ENCODE measurements at regions not wholly inside any gene's neighbourhood (a gene's known extent, or its start where the extent isn't known, plus 50 kb on each side); places are given as distances from the start of the nearest gene placed in this dataset.

DNA sequence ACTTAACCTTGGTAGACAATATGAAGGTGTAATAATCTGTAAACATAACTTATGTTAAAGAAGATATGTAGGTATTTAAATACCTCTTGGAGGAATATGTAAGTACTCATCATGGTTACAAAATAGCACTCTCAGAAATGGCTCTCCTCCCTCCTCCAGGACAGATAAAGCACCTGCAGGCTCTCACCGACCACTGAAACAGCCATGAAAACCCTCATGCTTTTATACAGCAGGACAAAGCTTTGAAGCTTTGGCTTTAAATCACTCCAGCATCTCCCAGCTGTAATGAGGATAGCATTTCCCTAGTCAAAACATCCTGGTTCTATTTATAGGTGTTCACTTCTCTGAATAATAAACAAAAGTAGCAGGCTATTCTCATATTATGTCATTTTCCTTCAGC lies 69.1 kb upstream of the PMFBP1 start:
- POLR2A ChIA-PET: no interaction called here

GRCh38 chr16:72240466-72240865 lies 68.5 kb upstream of the PMFBP1 start:
- H3K4me3 Mint-ChIP-seq: no peak overlapping the region
- POLR2A ChIA-PET: no interaction called here
- DNase-seq: no peak
- H3K27me3 Mint-ChIP-seq: no peaks in the 10 kb centered on the region
- no peak overlapping the region for H3K27ac Mint-ChIP-seq
- TF ChIP-seq CTCF (IDR thresholded peaks at IDR 0.05): no peak
- no peak for ATAC-seq (ENCODE audit: low read depth)
- no peaks in the 10 kb centered on the region for H3K36me3 Mint-ChIP-seq (ENCODE audit: low read depth)
- intact Hi-C loops (cut with micrococcal nuclease): no loop called here
- no peaks in the 10 kb centered on the region for H3K9me3 Mint-ChIP-seq
- CTCF ChIA-PET: no interaction called here
- H3K4me1 Mint-ChIP-seq: no peaks in the 10 kb centered on the region

More for the DNA sequence above, 69.1 kb upstream of the PMFBP1 start:
- no peak for TF ChIP-seq CTCF (IDR thresholded peaks at IDR 0.05)
- no peak for DNase-seq
- CTCF ChIA-PET: no interaction called here
- Mint-ChIP-seq H3K4me1 (no peaks in the 10 kb centered on the region), H3K36me3 (ENCODE audit: low read depth) (no peaks in the 10 kb centered on the region), H3K4me3 (no peak overlapping the region), H3K27me3 (no peaks in the 10 kb centered on the region), H3K9me3 (no peaks in the 10 kb centered on the region), H3K27ac (no peak overlapping the region)
- intact Hi-C loops (cut with micrococcal nuclease): no loop called here
- ATAC-seq (ENCODE audit: low read depth): no peak

DNA sequence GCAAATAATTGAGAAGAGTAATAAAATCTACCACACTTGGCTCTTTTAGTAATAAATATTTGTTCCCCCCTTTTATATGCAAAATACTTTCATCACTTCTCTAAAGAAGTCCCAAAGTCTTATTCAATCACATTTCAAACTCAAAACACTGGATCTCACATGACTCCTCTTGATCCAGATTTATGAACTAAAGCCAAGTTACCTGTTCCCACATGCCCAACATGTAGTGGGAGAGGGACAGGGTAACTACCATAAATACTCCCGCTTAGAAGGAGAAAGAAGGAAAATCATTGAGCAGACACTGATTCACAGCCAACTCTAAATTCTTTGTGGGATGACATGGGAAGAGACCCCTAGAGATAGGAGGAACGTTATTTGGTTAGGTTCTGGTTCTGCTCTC lies 64.9 kb upstream of the PMFBP1 start:
- no peak for DNase-seq
- ATAC-seq (ENCODE audit: low read depth): no peak
- intact Hi-C loops (cut with micrococcal nuclease): no loop called here
- H3K27me3 Mint-ChIP-seq: no peaks in the 10 kb centered on the region
- H3K27ac Mint-ChIP-seq: no peak overlapping the region
- no peak for TF ChIP-seq CTCF (IDR thresholded peaks at IDR 0.05)
- H3K9me3 Mint-ChIP-seq: no peaks in the 10 kb centered on the region
- ChIA-PET CTCF (no interaction called here), POLR2A (no interaction called here)
- no peak overlapping the region for H3K4me3 Mint-ChIP-seq
- H3K36me3 Mint-ChIP-seq (ENCODE audit: low read depth): no peaks in the 10 kb centered on the region
- no peaks in the 10 kb centered on the region for H3K4me1 Mint-ChIP-seq

GRCh38 chr16:72234387-72234786 lies 62.4 kb upstream of the PMFBP1 start:
- ChIA-PET CTCF (no interaction called here), POLR2A (no interaction called here)
- no peak for TF ChIP-seq CTCF (IDR thresholded peaks at IDR 0.05)
- ATAC-seq (ENCODE audit: low read depth) (no peak), DNase-seq (no peak)
- Mint-ChIP-seq H3K4me3 (no peak overlapping the region), H3K27ac (no peak overlapping the region), H3K27me3 (no peaks in the 10 kb centered on the region), H3K36me3 (ENCODE audit: low read depth) (no peaks in the 10 kb centered on the region), H3K9me3 (no peaks in the 10 kb centered on the region), H3K4me1 (no peaks in the 10 kb centered on the region)
- intact Hi-C loops (cut with micrococcal nuclease): no loop called here

- no peak for TF ChIP-seq CTCF (IDR thresholded peaks at IDR 0.05)
- H3K9me3 Mint-ChIP-seq: no peaks in the 10 kb centered on the region
Observed at GRCh38 chr16:72228014-72228413, 56.1 kb upstream of the PMFBP1 start.

More at GRCh38 chr16:72228014-72228413, 56.1 kb upstream of the PMFBP1 start:
- Mint-ChIP-seq H3K27ac (no peak overlapping the region), H3K4me1 (no peaks in the 10 kb centered on the region), H3K27me3 (no peaks in the 10 kb centered on the region), H3K36me3 (ENCODE audit: low read depth) (no peaks in the 10 kb centered on the region), H3K4me3 (no peak overlapping the region)
- ATAC-seq (ENCODE audit: low read depth) (no peak), DNase-seq (no peak)
- intact Hi-C loops (cut with micrococcal nuclease): no loop called here
- CTCF ChIA-PET: no interaction called here
- POLR2A ChIA-PET: no interaction called here
